ENCODE measurements at regions not wholly inside any gene's neighbourhood (a gene's known extent, or its start where the extent isn't known, plus 50 kb on each side); places are given as distances from the start of the nearest gene placed in this dataset.

GRCh38 chr16:52022177-52022576 is 524.8 kb downstream of the TOX3 start:
- TF ChIP-seq, protein P1, sequence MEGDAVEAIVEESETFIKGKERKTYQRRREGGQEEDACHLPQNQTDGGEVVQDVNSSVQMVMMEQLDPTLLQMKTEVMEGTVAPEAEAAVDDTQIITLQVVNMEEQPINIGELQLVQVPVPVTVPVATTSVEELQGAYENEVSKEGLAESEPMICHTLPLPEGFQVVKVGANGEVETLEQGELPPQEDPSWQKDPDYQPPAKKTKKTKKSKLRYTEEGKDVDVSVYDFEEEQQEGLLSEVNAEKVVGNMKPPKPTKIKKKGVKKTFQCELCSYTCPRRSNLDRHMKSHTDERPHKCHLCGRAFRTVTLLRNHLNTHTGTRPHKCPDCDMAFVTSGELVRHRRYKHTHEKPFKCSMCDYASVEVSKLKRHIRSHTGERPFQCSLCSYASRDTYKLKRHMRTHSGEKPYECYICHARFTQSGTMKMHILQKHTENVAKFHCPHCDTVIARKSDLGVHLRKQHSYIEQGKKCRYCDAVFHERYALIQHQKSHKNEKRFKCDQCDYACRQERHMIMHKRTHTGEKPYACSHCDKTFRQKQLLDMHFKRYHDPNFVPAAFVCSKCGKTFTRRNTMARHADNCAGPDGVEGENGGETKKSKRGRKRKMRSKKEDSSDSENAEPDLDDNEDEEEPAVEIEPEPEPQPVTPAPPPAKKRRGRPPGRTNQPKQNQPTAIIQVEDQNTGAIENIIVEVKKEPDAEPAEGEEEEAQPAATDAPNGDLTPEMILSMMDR (IDR thresholded peaks at IDR 0.05), result no peak
- TF ChIP-seq ZFX (IDR thresholded peaks at IDR 0.05; ENCODE audit: borderline replicate concordance), result no peak
